Body of pancreas (tissue), 4 donors: ENCODE measurements at regions not wholly inside any gene's neighbourhood (a gene's known extent, or its start where the extent isn't known, plus 50 kb on each side); places are given as distances from the start of the nearest gene placed in this dataset.

Experiments used
- CTCF ChIP-seq, 7 experiments: fragments of 450-650 bp in 4 of 7; fragments of 200-600 bp in 3 of 7; sonication (generic) in 3 of 7; IDR thresholded peaks; one replicate each; pipeline ENCODE4 v1.5.1; 2016 to 2019; ENCODE audit warnings: antibody characterized with exemption in 7 of 7
- POLR2A ChIP-seq, 3 donors: fragments of 450-650 bp; IDR thresholded peaks; one replicate each; pipeline ENCODE4 v1.6.1; 2016; ENCODE audit warnings: antibody characterized with exemption in 3 of 3, mild to moderate bottlenecking in 2 of 3

- no peak for TF ChIP-seq CTCF (IDR thresholded peaks at IDR 0.05)
- no peak for TF ChIP-seq POLR2A (IDR thresholded peaks at IDR 0.05)
Observed at GRCh38 chr3:73924048-73924447, 299.3 kb upstream of the PDZRN3 start.
